ENCODE measurements at regions not wholly inside any gene's neighbourhood (a gene's known extent, or its start where the extent isn't known, plus 50 kb on each side); places are given as distances from the start of the nearest gene placed in this dataset.
"Not testable (repeated sequence)": the region's sequence is repeated elsewhere in the genome, so short reads cannot be mapped to it uniquely, and the experiment has no call there.

DNA sequence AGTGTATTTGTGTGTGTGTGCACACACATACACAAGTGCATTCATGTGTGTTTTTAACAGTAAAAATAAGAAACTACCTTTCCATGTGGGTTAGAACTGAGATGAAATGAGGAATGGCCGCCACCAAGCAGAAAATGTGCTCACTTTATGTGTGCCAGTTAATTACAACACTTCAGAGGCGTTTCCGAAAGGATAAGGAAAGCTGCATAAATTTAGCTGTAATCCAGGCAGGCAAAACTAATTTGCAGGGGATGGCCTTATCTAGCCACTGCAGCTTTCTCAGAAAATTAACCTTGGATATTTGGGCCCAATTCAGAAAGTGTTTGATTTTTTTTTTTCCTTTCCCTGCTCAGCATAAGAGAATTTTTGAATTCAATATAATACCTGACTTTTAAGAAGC, 328.8 kb upstream of the PHF14 start:
- TF ChIP-seq, protein P1, sequence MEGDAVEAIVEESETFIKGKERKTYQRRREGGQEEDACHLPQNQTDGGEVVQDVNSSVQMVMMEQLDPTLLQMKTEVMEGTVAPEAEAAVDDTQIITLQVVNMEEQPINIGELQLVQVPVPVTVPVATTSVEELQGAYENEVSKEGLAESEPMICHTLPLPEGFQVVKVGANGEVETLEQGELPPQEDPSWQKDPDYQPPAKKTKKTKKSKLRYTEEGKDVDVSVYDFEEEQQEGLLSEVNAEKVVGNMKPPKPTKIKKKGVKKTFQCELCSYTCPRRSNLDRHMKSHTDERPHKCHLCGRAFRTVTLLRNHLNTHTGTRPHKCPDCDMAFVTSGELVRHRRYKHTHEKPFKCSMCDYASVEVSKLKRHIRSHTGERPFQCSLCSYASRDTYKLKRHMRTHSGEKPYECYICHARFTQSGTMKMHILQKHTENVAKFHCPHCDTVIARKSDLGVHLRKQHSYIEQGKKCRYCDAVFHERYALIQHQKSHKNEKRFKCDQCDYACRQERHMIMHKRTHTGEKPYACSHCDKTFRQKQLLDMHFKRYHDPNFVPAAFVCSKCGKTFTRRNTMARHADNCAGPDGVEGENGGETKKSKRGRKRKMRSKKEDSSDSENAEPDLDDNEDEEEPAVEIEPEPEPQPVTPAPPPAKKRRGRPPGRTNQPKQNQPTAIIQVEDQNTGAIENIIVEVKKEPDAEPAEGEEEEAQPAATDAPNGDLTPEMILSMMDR (IDR thresholded peaks at IDR 0.05), result no peak

DNA sequence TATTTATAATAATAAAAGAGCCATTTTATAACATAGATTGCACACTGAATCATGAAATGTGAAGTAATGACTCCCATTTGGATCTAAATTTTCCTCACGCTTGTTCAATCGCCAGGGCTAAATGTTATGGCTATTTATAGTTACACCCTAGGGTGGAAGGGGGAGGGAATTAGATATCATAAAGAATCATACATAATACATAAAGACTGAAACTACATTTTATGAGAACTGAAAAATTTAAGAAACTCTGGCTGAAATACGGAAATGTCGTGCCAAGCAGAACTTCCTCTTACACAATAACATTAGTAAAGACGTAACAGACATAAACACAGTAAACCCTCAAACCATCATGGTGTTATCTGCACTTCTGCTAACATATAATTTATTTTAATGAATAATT, 327.5 kb upstream of the PHF14 start:
- no peak overlapping the region for H3K4me3 Mint-ChIP-seq (ENCODE audit: unreplicated experiment)
- TF ChIP-seq, protein P1 (IDR thresholded peaks at IDR 0.05), result no peak
- no peaks in the 10 kb centered on the region for H3K27me3 Mint-ChIP-seq (ENCODE audit: unreplicated experiment)
- H3K27ac Mint-ChIP-seq (ENCODE audit: unreplicated experiment), result no peak overlapping the region
- no peaks in the 10 kb centered on the region for H3K36me3 Mint-ChIP-seq (ENCODE audit: unreplicated experiment)
- DNase-seq (ENCODE audit: extremely low spot score, unreplicated experiment), result no peak
- no peaks in the 10 kb centered on the region for H3K9me3 Mint-ChIP-seq (ENCODE audit: unreplicated experiment)
- peaks cover 3% of the 10 kb centered on the region for H3K4me1 Mint-ChIP-seq (ENCODE audit: unreplicated experiment)

More for the DNA sequence above, 328.8 kb upstream of the PHF14 start:
- Mint-ChIP-seq H3K9me3 (ENCODE audit: unreplicated experiment) (no peaks in the 10 kb centered on the region), H3K27ac (ENCODE audit: unreplicated experiment) (no peak overlapping the region), H3K4me3 (ENCODE audit: unreplicated experiment) (no peak overlapping the region), H3K36me3 (ENCODE audit: unreplicated experiment) (no peaks in the 10 kb centered on the region), H3K4me1 (ENCODE audit: unreplicated experiment) (peaks cover 3% of the 10 kb centered on the region), H3K27me3 (ENCODE audit: unreplicated experiment) (no peaks in the 10 kb centered on the region)
- DNase-seq (ENCODE audit: extremely low spot score, unreplicated experiment), result no peak

DNA sequence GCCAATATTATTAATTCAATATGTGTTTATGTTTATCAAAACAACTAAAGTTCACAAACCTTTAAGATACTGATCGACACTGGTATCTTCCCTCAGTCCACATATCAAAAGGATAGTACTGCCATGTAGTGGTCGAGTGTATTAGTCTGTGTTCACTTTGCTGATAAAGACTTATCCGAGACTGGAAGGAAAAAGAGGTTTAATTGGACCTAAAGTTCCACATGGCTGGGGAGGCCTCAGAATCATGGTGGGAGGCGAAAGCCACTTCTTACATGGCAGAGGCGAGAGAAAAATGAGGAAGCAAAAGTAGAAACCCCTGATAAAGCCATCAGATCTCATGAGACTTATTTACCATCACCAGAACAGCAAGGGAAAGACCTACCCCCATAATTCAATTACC, 325.4 kb upstream of the PHF14 start:
- peaks cover 3% of the 10 kb centered on the region for H3K4me1 Mint-ChIP-seq (ENCODE audit: unreplicated experiment)
- DNase-seq (ENCODE audit: extremely low spot score, unreplicated experiment), result no peak

GRCh38 chr7:10649120-10649519, 324.6 kb upstream of the PHF14 start:
- not testable (repeated sequence) for H3K36me3 Mint-ChIP-seq (ENCODE audit: unreplicated experiment); H3K27me3 Mint-ChIP-seq (ENCODE audit: unreplicated experiment); H3K27ac Mint-ChIP-seq (ENCODE audit: unreplicated experiment); H3K4me1 Mint-ChIP-seq (ENCODE audit: unreplicated experiment); DNase-seq (ENCODE audit: extremely low spot score, unreplicated experiment); H3K4me3 Mint-ChIP-seq (ENCODE audit: unreplicated experiment); H3K9me3 Mint-ChIP-seq (ENCODE audit: unreplicated experiment)

More for the DNA sequence above, 325.4 kb upstream of the PHF14 start:
- Mint-ChIP-seq H3K9me3 (ENCODE audit: unreplicated experiment) (no peaks in the 10 kb centered on the region), H3K36me3 (ENCODE audit: unreplicated experiment) (no peaks in the 10 kb centered on the region), H3K27ac (ENCODE audit: unreplicated experiment) (no peak overlapping the region), H3K4me3 (ENCODE audit: unreplicated experiment) (no peak overlapping the region), H3K27me3 (ENCODE audit: unreplicated experiment) (no peaks in the 10 kb centered on the region)
- TF ChIP-seq, protein P1 (IDR thresholded peaks at IDR 0.05), result no peak

GRCh38 chr7:10655031-10655430, 318.6 kb upstream of the PHF14 start:
- Mint-ChIP-seq H3K9me3 (ENCODE audit: unreplicated experiment) (no peaks in the 10 kb centered on the region), H3K4me3 (ENCODE audit: unreplicated experiment) (no peak overlapping the region), H3K36me3 (ENCODE audit: unreplicated experiment) (no peaks in the 10 kb centered on the region), H3K27ac (ENCODE audit: unreplicated experiment) (no peak overlapping the region), H3K4me1 (ENCODE audit: unreplicated experiment) (no peaks in the 10 kb centered on the region), H3K27me3 (ENCODE audit: unreplicated experiment) (peaks cover 5% of the 10 kb centered on the region)
- TF ChIP-seq, protein P1 (IDR thresholded peaks at IDR 0.05), result no peak
- no peak for DNase-seq (ENCODE audit: extremely low spot score, unreplicated experiment)

DNA sequence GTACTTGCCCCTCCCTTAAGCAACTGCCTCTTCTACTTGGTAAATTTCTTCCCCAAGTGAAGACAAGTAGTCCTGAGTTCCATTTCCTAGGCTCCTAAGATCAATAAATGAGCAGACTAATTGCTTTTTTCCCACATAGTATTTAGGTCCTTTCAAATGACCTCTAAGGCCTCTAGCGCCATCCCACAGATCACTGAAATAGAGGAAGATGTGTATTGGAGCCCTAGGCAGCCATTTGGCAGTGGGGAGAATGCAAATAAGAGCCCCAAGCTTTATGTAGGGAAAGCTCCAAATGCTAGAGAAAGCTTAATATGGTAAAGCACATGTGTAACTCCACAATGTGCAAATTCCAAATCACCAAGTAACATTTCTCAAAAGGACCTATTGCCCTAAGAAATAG, 316.5 kb upstream of the PHF14 start:
- Mint-ChIP-seq H3K9me3 (ENCODE audit: unreplicated experiment) (no peaks in the 10 kb centered on the region), H3K27ac (ENCODE audit: unreplicated experiment) (no peak overlapping the region), H3K4me1 (ENCODE audit: unreplicated experiment) (no peaks in the 10 kb centered on the region), H3K27me3 (ENCODE audit: unreplicated experiment) (peaks cover 6% of the 10 kb centered on the region), H3K36me3 (ENCODE audit: unreplicated experiment) (no peaks in the 10 kb centered on the region), H3K4me3 (ENCODE audit: unreplicated experiment) (no peak overlapping the region)
- no peak for DNase-seq (ENCODE audit: extremely low spot score, unreplicated experiment)
- TF ChIP-seq, protein P1 (IDR thresholded peaks at IDR 0.05), result no peak
